Liver (tissue), 3 donors: ENCODE measurements at regions not wholly inside any gene's neighbourhood (a gene's known extent, or its start where the extent isn't known, plus 50 kb on each side); places are given as distances from the start of the nearest gene placed in this dataset.

Experiments used
- CTCF ChIP-seq: fragments of 150-350 bp; IDR thresholded peaks from 2 replicates; pipeline ENCODE4 v1.5.1; 2017; ENCODE audit warnings: improper control_type of control experiment, low read depth, low read length; ENCODE audit not compliant: missing input control
- EGR1 ChIP-seq, 2 donors: IDR thresholded peaks; 2 replicates each; pipeline ENCODE4 v1.6.1; 2016 to 2018; ENCODE audit warnings: antibody characterized with exemption in 2 of 2, low read depth in 2 of 2
- FOXA1 ChIP-seq: IDR thresholded peaks from 2 replicates; pipeline ENCODE4 v1.6.1; 2016; ENCODE audit warnings: antibody characterized with exemption
- GABPA ChIP-seq, 2 donors: IDR thresholded peaks in 1 of 2; conservative IDR thresholded peaks in 1 of 2; 2 replicates each; pipeline ENCODE4 v1.6.1; 2016; ENCODE audit warnings: antibody characterized with exemption in 2 of 2, mild to moderate bottlenecking in 1 of 2, moderate library complexity in 1 of 2
- HNF4G ChIP-seq: IDR thresholded peaks from 2 replicates; pipeline ENCODE4 v1.6.1; 2016; ENCODE audit warnings: antibody characterized with exemption
- JUND ChIP-seq, 2 donors: IDR thresholded peaks; 2 replicates each; pipeline ENCODE4 v1.6.1; 2016; ENCODE audit warnings: antibody characterized with exemption in 2 of 2
- MAX ChIP-seq: IDR thresholded peaks from 2 replicates; pipeline ENCODE4 v1.6.1; 2016; ENCODE audit warnings: antibody characterized with exemption
- RAD21 ChIP-seq, 2 donors: IDR thresholded peaks; 2 replicates each; pipeline ENCODE4 v1.6.1; 2016; ENCODE audit warnings: antibody characterized with exemption in 2 of 2, mild to moderate bottlenecking in 2 of 2
- REST ChIP-seq: IDR thresholded peaks from 2 replicates; pipeline ENCODE4 v1.6.1; 2016; ENCODE audit warnings: antibody characterized with exemption, mild to moderate bottlenecking
- TAF1 ChIP-seq: conservative IDR thresholded peaks from 2 replicates; pipeline ENCODE4 v1.6.1; 2016; ENCODE audit warnings: antibody characterized with exemption, mild to moderate bottlenecking
- YY1 ChIP-seq: IDR thresholded peaks from 2 replicates; pipeline ENCODE4 v1.6.1; 2016; ENCODE audit warnings: antibody characterized with exemption, mild to moderate bottlenecking
- TF ChIP-seq, protein P1 (sequence below): IDR thresholded peaks from 2 replicates; pipeline ENCODE4 v1.6.1; 2016; ENCODE audit warnings: antibody characterized with exemption
- donor health status: healthy.
- donor health status: healthy.

DNA sequence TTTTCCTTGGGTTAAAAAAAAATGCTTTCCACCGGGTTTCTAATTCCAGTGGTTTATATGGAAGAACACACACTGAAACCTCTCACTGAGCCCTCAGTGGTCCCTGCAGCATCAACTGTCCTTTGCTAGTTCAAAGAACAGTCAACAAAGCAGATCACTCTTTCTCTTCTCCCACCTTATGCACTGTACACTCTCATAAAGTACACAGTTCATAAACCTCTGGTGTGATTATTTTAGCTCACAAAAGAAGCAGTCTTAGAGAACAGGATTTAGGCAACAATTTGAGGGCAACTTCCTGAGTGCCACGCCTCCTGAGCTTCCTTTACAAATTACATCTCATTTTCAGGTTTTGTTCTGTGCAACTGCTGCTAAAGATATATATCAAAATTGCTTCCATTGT, 728.4 kb upstream of the GOLIM4 start:
- TF ChIP-seq JUND (IDR thresholded peaks at IDR 0.05) (no peak), CTCF (no peak), MAX (no peak), HNF4G (no peak), EGR1 (IDR thresholded peaks at IDR 0.05; ENCODE audit: low read depth in 2 of 2) (no peak), RAD21 (IDR thresholded peaks at IDR 0.05) (no peak), TAF1 (no peak), YY1 (no peak), REST (no peak), GABPA (IDR thresholded peaks at IDR 0.05 in 1 of 2, conservative IDR thresholded peaks at IDR 0.05 in 1 of 2) (no peak), FOXA1 (no peak)
- TF ChIP-seq, protein P1, sequence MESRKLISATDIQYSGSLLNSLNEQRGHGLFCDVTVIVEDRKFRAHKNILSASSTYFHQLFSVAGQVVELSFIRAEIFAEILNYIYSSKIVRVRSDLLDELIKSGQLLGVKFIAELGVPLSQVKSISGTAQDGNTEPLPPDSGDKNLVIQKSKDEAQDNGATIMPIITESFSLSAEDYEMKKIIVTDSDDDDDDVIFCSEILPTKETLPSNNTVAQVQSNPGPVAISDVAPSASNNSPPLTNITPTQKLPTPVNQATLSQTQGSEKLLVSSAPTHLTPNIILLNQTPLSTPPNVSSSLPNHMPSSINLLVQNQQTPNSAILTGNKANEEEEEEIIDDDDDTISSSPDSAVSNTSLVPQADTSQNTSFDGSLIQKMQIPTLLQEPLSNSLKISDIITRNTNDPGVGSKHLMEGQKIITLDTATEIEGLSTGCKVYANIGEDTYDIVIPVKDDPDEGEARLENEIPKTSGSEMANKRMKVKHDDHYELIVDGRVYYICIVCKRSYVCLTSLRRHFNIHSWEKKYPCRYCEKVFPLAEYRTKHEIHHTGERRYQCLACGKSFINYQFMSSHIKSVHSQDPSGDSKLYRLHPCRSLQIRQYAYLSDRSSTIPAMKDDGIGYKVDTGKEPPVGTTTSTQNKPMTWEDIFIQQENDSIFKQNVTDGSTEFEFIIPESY: no peak
